ENCODE measurements at regions not wholly inside any gene's neighbourhood (a gene's known extent, or its start where the extent isn't known, plus 50 kb on each side); places are given as distances from the start of the nearest gene placed in this dataset.

- intact Hi-C loops (cut with DNase I), result no loop called here
- TF ChIP-seq POLR2A (IDR thresholded peaks at IDR 0.05) (no peak), POLR2AphosphoS5 (IDR thresholded peaks at IDR 0.05; ENCODE audit: insufficient read depth in 1 of 2, low read depth in 1 of 2) (no peak)
- TF ChIP-seq, protein P1, sequence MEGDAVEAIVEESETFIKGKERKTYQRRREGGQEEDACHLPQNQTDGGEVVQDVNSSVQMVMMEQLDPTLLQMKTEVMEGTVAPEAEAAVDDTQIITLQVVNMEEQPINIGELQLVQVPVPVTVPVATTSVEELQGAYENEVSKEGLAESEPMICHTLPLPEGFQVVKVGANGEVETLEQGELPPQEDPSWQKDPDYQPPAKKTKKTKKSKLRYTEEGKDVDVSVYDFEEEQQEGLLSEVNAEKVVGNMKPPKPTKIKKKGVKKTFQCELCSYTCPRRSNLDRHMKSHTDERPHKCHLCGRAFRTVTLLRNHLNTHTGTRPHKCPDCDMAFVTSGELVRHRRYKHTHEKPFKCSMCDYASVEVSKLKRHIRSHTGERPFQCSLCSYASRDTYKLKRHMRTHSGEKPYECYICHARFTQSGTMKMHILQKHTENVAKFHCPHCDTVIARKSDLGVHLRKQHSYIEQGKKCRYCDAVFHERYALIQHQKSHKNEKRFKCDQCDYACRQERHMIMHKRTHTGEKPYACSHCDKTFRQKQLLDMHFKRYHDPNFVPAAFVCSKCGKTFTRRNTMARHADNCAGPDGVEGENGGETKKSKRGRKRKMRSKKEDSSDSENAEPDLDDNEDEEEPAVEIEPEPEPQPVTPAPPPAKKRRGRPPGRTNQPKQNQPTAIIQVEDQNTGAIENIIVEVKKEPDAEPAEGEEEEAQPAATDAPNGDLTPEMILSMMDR (IDR thresholded peaks at IDR 0.05), result no peak
- H3K36me3 ChIP-seq, result no peaks in the 10 kb centered on the region
- H3K4me1 ChIP-seq, result no peaks in the 10 kb centered on the region
- no peak for DNase-seq (ENCODE audit: extremely low spot score in 2 of 2)
- H3K9me3 ChIP-seq, result no peaks in the 10 kb centered on the region
- H3K27ac ChIP-seq, result no peak overlapping the region
- no peak overlapping the region for H3K4me3 ChIP-seq
- H3K27me3 ChIP-seq, result no peaks in the 10 kb centered on the region
Observed at GRCh38 chr1:222967466-222968240, 152.8 kb downstream of the DISP1 start.

DNA sequence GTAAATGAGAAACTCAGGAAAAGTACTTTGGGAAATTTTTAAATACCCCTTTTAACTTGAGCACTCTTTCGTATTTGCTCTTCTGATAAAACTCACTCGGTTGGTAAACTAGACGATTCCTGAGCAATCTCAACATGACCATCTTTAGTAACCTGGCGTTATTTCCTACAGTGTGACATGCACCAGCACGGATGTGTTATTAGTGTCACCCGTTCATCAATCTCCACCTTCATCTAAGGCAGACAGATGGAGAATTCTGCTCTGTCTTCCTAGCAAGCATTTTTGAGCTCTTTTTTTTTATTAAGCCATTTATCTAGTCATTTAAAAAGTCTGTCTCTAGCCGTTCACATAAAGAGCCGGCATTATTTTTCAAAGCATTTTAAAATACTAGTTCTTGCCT is 155.2 kb downstream of the DISP1 start:
- no peak overlapping the region for H3K27ac ChIP-seq
- TF ChIP-seq POLR2AphosphoS5 (IDR thresholded peaks at IDR 0.05; ENCODE audit: insufficient read depth in 1 of 2, low read depth in 1 of 2) (no peak), POLR2A (IDR thresholded peaks at IDR 0.05) (no peak)
- TF ChIP-seq, protein P1 (IDR thresholded peaks at IDR 0.05), result no peak
- intact Hi-C loops (cut with DNase I), result no loop called here

DNA sequence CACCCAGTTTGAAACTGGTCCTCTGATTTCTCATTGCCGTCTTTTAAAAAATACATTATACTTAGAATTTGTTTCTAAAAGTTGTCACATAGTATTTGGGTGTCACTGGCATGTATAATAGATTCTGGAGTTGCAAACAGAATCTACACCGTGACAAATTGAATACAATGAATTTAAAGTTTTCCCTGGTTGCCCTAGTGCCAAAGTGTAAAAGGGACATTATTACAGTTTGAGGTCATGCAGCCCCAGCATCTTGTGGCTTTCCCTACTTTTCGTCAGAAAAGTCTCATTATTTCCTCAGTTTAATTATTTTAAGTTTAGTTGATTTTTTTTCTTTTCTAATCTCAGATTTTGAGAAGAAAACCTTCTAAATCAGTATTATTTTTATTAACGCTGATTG is 155.9 kb downstream of the DISP1 start:
- TF ChIP-seq POLR2AphosphoS5 (IDR thresholded peaks at IDR 0.05; ENCODE audit: insufficient read depth in 1 of 2, low read depth in 1 of 2) (no peak), POLR2A (IDR thresholded peaks at IDR 0.05) (no peak)
- TF ChIP-seq, protein P1 (IDR thresholded peaks at IDR 0.05), result no peak
- DNase-seq (ENCODE audit: extremely low spot score in 2 of 2), result no peak
- intact Hi-C loops (cut with DNase I), result no loop called here
- Histone ChIP-seq H3K9me3 (no peaks in the 10 kb centered on the region), H3K4me3 (no peak overlapping the region), H3K36me3 (no peaks in the 10 kb centered on the region), H3K27me3 (no peaks in the 10 kb centered on the region), H3K4me1 (peaks cover 15% of the 10 kb centered on the region), H3K27ac (no peak overlapping the region)

More for the DNA sequence above, 155.2 kb downstream of the DISP1 start:
- no peaks in the 10 kb centered on the region for H3K36me3 ChIP-seq
- no peaks in the 10 kb centered on the region for H3K9me3 ChIP-seq
- no peak overlapping the region for H3K4me3 ChIP-seq
- no peaks in the 10 kb centered on the region for H3K27me3 ChIP-seq
- H3K4me1 ChIP-seq, result peaks cover 8% of the 10 kb centered on the region
- DNase-seq (ENCODE audit: extremely low spot score in 2 of 2), result no peak

DNA sequence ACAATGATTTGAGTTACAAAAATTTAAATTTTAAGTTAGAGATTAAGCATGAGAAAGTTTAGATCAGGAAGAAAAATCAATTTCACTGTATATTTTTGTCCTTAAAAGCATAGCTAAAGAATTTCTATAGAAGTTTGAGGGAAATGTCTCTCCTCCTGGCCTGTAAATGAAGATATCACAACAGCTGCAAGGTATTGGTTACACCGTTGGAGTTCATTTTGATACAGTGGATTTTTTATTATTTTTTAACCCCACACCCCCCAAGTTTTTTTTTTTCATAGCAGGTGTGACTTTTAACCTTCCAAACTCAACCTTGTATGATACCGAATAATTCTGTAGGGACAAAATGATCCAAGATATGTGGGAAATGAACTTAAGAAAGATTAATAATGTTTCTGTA is 156.3 kb downstream of the DISP1 start:
- intact Hi-C loops (cut with DNase I), result no loop called here
- Histone ChIP-seq H3K4me1 (peaks cover 17% of the 10 kb centered on the region), H3K9me3 (no peaks in the 10 kb centered on the region), H3K27ac (no peak overlapping the region), H3K4me3 (no peak overlapping the region), H3K27me3 (no peaks in the 10 kb centered on the region), H3K36me3 (no peaks in the 10 kb centered on the region)
- no peak for DNase-seq (ENCODE audit: extremely low spot score in 2 of 2)
- TF ChIP-seq, protein P1 (IDR thresholded peaks at IDR 0.05), result no peak
- TF ChIP-seq POLR2A (IDR thresholded peaks at IDR 0.05) (no peak), POLR2AphosphoS5 (IDR thresholded peaks at IDR 0.05; ENCODE audit: insufficient read depth in 1 of 2, low read depth in 1 of 2) (no peak)

DNA sequence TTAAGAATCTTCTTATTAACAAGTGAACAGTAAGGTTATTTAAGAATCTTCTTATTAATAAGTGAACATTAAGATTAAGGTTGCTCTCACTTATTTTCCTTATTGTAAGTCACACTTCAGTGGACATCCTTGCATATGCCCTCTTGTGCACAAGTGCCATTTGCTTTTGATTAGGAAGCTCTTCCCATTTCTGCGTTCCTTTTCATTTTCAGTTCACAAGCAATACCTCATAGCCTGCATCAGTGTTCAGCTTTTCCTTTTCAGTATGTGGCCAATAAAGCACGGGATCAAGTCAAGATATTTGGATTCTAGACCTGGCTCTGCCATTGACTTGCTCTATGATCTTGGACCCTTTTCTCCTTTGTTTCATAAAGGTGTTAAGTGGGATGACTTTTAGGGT is 158.7 kb downstream of the DISP1 start:
- peaks cover 17% of the 10 kb centered on the region for H3K4me1 ChIP-seq
- no peaks in the 10 kb centered on the region for H3K27me3 ChIP-seq
- H3K36me3 ChIP-seq, result no peaks in the 10 kb centered on the region
- intact Hi-C loops (cut with DNase I), result no loop called here
- TF ChIP-seq POLR2A (IDR thresholded peaks at IDR 0.05) (no peak), POLR2AphosphoS5 (IDR thresholded peaks at IDR 0.05; ENCODE audit: insufficient read depth in 1 of 2, low read depth in 1 of 2) (no peak)
- TF ChIP-seq, protein P1 (IDR thresholded peaks at IDR 0.05), result no peak
- DNase-seq (ENCODE audit: extremely low spot score in 2 of 2), result no peak
- H3K4me3 ChIP-seq, result no peak overlapping the region
- H3K9me3 ChIP-seq, result no peaks in the 10 kb centered on the region
- H3K27ac ChIP-seq, result no peak overlapping the region

All from vagina (tissue), 2 donors.